Keratinocyte (primary cell): ENCODE measurements at regions not wholly inside any gene's neighbourhood (a gene's known extent, or its start where the extent isn't known, plus 50 kb on each side); places are given as distances from the start of the nearest gene placed in this dataset.

ENCODE experiments used
- CTCF ChIP-seq, 3 experiments: IDR thresholded peaks in 1 of 3; conservative IDR thresholded peaks in 1 of 3; optimal IDR thresholded peaks in 1 of 3; 2 replicates in 2 of 3; 3 replicates in 1 of 3; pipeline versions ENCODE3 to v1.5.1; 2011; ENCODE audit warnings: low read length in 3 of 3, mild to moderate bottlenecking in 3 of 3, moderate library complexity in 2 of 3, control low read depth in 1 of 3, inconsistent platforms in 1 of 3; ENCODE audit not compliant: insufficient read depth in 2 of 3; ENCODE audit errors: extremely low read depth in 1 of 3
- EZH2 ChIP-seq: IDR thresholded peaks from one replicate; pipeline ENCODE4 v1.6.1; 2012; ENCODE audit warnings: inconsistent platforms, mild to moderate bottlenecking, low read length, moderate library complexity

- no peak for TF ChIP-seq CTCF (optimal IDR thresholded peaks at IDR 0.05 in 1 of 3, IDR thresholded peaks at IDR 0.05 in 1 of 3, conservative IDR thresholded peaks at IDR 0.05 in 1 of 3; ENCODE audit: extremely low read depth in 1 of 3, insufficient read depth in 2 of 3, low read length in 3 of 3)
- no peak for TF ChIP-seq EZH2
These were observed 367.2 kb downstream of the OTOL1 start for GRCh38 chr3:161863775-161864174.
